H9 (cell line): ENCODE measurements at regions not wholly inside any gene's neighbourhood (a gene's known extent, or its start where the extent isn't known, plus 50 kb on each side); places are given as distances from the start of the nearest gene placed in this dataset.

Experiments used
- DNase-seq: peaks from one replicate; pipeline ENCODE4 v3.0.0-alpha.2; 2017
- H2AFZ ChIP-seq: one replicate; pipeline ENCODE4 v1.6.1; 2013; ENCODE audit warnings: mild to moderate bottlenecking, low read length, control low read depth, moderate library complexity
- H2AK5ac ChIP-seq: 2 replicates; pipeline ENCODE4 v1.6.1; 2013; ENCODE audit warnings: low read length, control low read depth, mixed read lengths; ENCODE audit not compliant: insufficient read length
- H2BK120ac ChIP-seq: one replicate; pipeline ENCODE4 v1.6.1; 2013; ENCODE audit warnings: low read depth, mild to moderate bottlenecking, low read length, control low read depth, inconsistent platforms; ENCODE audit not compliant: poor library complexity, severe bottlenecking
- H2BK12ac ChIP-seq: 2 replicates; pipeline ENCODE4 v1.6.1; 2013; ENCODE audit warnings: low read length, control low read depth, mixed read lengths, low read depth; ENCODE audit not compliant: insufficient read length
- H2BK15ac ChIP-seq: 2 replicates; pipeline ENCODE4 v1.6.1; 2013; ENCODE audit warnings: low read depth, low read length, control low read depth
- H2BK20ac ChIP-seq: one replicate; pipeline ENCODE4 v1.6.1; 2013; ENCODE audit warnings: low read depth, mild to moderate bottlenecking, low read length, control low read depth, inconsistent platforms; ENCODE audit not compliant: poor library complexity, severe bottlenecking
- H2BK5ac ChIP-seq: 2 replicates; pipeline ENCODE4 v1.6.1; 2013; ENCODE audit warnings: low read length, control low read depth, mixed read lengths; ENCODE audit not compliant: insufficient read length
- H3K14ac ChIP-seq: 2 replicates; pipeline ENCODE4 v1.6.1; 2013; ENCODE audit warnings: low read length, control low read depth; ENCODE audit not compliant: insufficient read depth
- H3K18ac ChIP-seq: 2 replicates; pipeline ENCODE4 v1.6.1; 2013; ENCODE audit warnings: low read depth, mild to moderate bottlenecking, mixed read lengths, low read length, control low read depth; ENCODE audit not compliant: insufficient read length
- H3K23ac ChIP-seq: 2 replicates; pipeline ENCODE4 v1.6.1; 2013; ENCODE audit warnings: low read length, control low read depth, mixed read lengths, low read depth; ENCODE audit not compliant: insufficient read length
- H3K23me2 ChIP-seq: 2 replicates; pipeline ENCODE4 v1.6.1; 2013; ENCODE audit warnings: low read depth, mild to moderate bottlenecking, mixed read lengths, low read length, control low read depth; ENCODE audit not compliant: insufficient read length, poor library complexity, severe bottlenecking
- H3K27ac ChIP-seq: 2 replicates; pipeline ENCODE4 v1.5.1; 2013; ENCODE audit warnings: low read length, control low read depth, mixed read lengths, low read depth; ENCODE audit not compliant: insufficient read length
- H3K27me3 ChIP-seq: 2 replicates; pipeline ENCODE4 v1.6.1; 2013; ENCODE audit warnings: low read length, control low read depth, inconsistent platforms; ENCODE audit not compliant: insufficient read depth
- H3K4ac ChIP-seq: 2 replicates; pipeline ENCODE4 v1.6.1; 2013; ENCODE audit warnings: low read depth, mild to moderate bottlenecking, control low read depth, inconsistent platforms, low read length, moderate library complexity
- H3K4me1 ChIP-seq: 2 replicates; pipeline ENCODE4 v1.6.1; 2013; ENCODE audit warnings: low read length, control low read depth, inconsistent platforms; ENCODE audit not compliant: insufficient read depth
- H3K4me2 ChIP-seq: 2 replicates; pipeline ENCODE4 v1.6.1; 2013; ENCODE audit warnings: low read length, control low read depth, mixed read lengths; ENCODE audit not compliant: insufficient read length, insufficient read depth
- H3K56ac ChIP-seq: 2 replicates; pipeline ENCODE4 v1.6.1; 2013; ENCODE audit warnings: low read depth, mild to moderate bottlenecking, mixed read lengths, low read length, control low read depth; ENCODE audit not compliant: insufficient read length
- H3K79me1 ChIP-seq: 2 replicates; pipeline ENCODE4 v1.6.1; 2013; ENCODE audit warnings: low read depth, mild to moderate bottlenecking, moderate library complexity, low read length, control low read depth, inconsistent platforms; ENCODE audit not compliant: insufficient read depth, poor library complexity, severe bottlenecking
- H3K79me2 ChIP-seq: 2 replicates; pipeline ENCODE4 v1.6.1; 2013; ENCODE audit warnings: low read length, control low read depth, inconsistent platforms; ENCODE audit not compliant: insufficient read depth
- H3K9ac ChIP-seq: 2 replicates; pipeline ENCODE4 v1.6.1; 2013; ENCODE audit warnings: low read length, control low read depth, mixed read lengths; ENCODE audit not compliant: insufficient read length; ENCODE audit errors: extremely low read depth
- H3K9me3 ChIP-seq: one replicate; pipeline ENCODE4 v1.6.1; 2013; ENCODE audit warnings: low read depth, low read length, inconsistent platforms; ENCODE audit not compliant: control insufficient read depth
- H3T11ph ChIP-seq: one replicate; pipeline ENCODE4 v1.6.1; 2013; ENCODE audit warnings: mild to moderate bottlenecking, low read length, control low read depth, inconsistent platforms
- H4K20me1 ChIP-seq: one replicate; pipeline ENCODE4 v1.6.1; 2013; ENCODE audit not compliant: control insufficient read depth, insufficient read length, insufficient read depth
- H4K5ac ChIP-seq: 2 replicates; pipeline ENCODE4 v1.6.1; 2013; ENCODE audit warnings: low read depth, mild to moderate bottlenecking, mixed read lengths, low read length, control low read depth; ENCODE audit not compliant: insufficient read length
- H4K8ac ChIP-seq: replicated peaks from 2 replicates; pipeline ENCODE4 v1.6.1; 2013; ENCODE audit warnings: low read length, control low read depth, mixed read lengths, low read depth; ENCODE audit not compliant: insufficient read length
- H4K91ac ChIP-seq: 2 replicates; pipeline ENCODE4 v1.6.1; 2013; ENCODE audit warnings: low read depth, mild to moderate bottlenecking, moderate library complexity, mixed read lengths, low read length, control low read depth; ENCODE audit not compliant: insufficient read length
- H3K27ac Mint-ChIP-seq, 3 experiments: 2 replicates in 2 of 3; 3 replicates in 1 of 3; pipeline ENCODE4 v1.8.0; 2020 to 2021; ENCODE audit warnings: mixed read lengths in 3 of 3, mild to moderate bottlenecking in 1 of 3, moderate library complexity in 1 of 3
- H3K27me3 Mint-ChIP-seq: 2 replicates; pipeline ENCODE4 v1.8.0; 2021; ENCODE audit warnings: low read depth, mild to moderate bottlenecking, moderate library complexity, mixed read lengths
- H3K36me3 Mint-ChIP-seq, 3 experiments: 2 replicates in 2 of 3; 3 replicates in 1 of 3; pipeline ENCODE4 v1.8.0; 2020 to 2021; ENCODE audit warnings: low read depth in 3 of 3, mixed read lengths in 3 of 3; ENCODE audit not compliant: insufficient read depth in 1 of 3
- H3K4me1 Mint-ChIP-seq, 2 experiments: 2 replicates each; pipeline ENCODE4 v1.8.0; 2020; ENCODE audit warnings: mixed read lengths in 2 of 2
- H3K4me3 Mint-ChIP-seq, 2 experiments: 2 replicates in 1 of 2; 3 replicates in 1 of 2; pipeline ENCODE4 v1.8.0; 2020 to 2021; ENCODE audit warnings: mild to moderate bottlenecking in 2 of 2, mixed read lengths in 2 of 2, moderate library complexity in 1 of 2
- H3K9me3 Mint-ChIP-seq, 2 experiments: 2 replicates in 1 of 2; 3 replicates in 1 of 2; pipeline ENCODE4 v1.8.0; 2020; ENCODE audit warnings: mild to moderate bottlenecking in 2 of 2, mixed read lengths in 2 of 2, moderate library complexity in 1 of 2
- CTCF ChIP-seq: fragments of 200-600 bp; sonication (generic); conservative IDR thresholded peaks from 3 replicates; pipeline ENCODE4 v1.8.0; 2021; ENCODE audit warnings: antibody characterized with exemption, mild to moderate bottlenecking
- WGBS: extraction: QIAGEN DNeasy Blood & Tissue Kit; methylation state at CpG from one replicate; pipeline ENCODE4 v1.1.7; 2013; ENCODE audit warnings: missing lambda C conversion rate, low lambda C conversion rate, mixed read lengths; ENCODE audit not compliant: insufficient read length; ENCODE audit errors: extremely low coverage; 5-methylcytosine and 5-hydroxymethylcytosine counted together

DNA sequence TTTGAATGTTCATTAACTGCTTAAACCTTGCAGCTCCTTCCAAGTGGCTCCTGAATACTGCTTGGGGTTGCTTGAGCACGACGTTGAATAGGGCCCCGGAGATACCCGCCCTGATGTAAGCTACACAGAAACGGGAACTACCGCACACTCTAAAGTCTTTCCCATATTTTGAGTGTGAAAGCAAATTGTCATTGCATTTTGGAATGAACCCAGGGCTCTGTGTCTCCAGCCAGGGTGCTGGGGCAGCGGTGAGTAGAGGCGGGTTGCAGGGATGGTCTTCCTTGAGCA is 59.4 kb upstream of the HELT start:
- H3K9ac ChIP-seq = no peak overlapping the region
- H3K9me3 ChIP-seq = no peaks in the 10 kb centered on the region
- no peak overlapping the region for H4K91ac ChIP-seq
- H3K23me2 ChIP-seq = no peaks in the 10 kb centered on the region
- H3K4me1 Mint-ChIP-seq = peaks cover 9 to 10% of the 10 kb centered on the region in 2 experiments
- no peak overlapping the region for H2BK5ac ChIP-seq
- no peaks in the 10 kb centered on the region for H3K36me3 Mint-ChIP-seq
- no peaks in the 10 kb centered on the region for H4K20me1 ChIP-seq
- H2AFZ ChIP-seq = no peak overlapping the region
- no peaks in the 10 kb centered on the region for H3K27me3 ChIP-seq
- no peaks in the 10 kb centered on the region; the same call in 1 of the 2 replicates for H3K27me3 Mint-ChIP-seq
- no peak overlapping the region for H3T11ph ChIP-seq
- no peak overlapping the region for H3K14ac ChIP-seq
- peak; percentile 10 for DNase-seq
- H3K4ac ChIP-seq = no peak overlapping the region
- H3K23ac ChIP-seq = no peak overlapping the region
- no peak for TF ChIP-seq CTCF
- H4K8ac ChIP-seq = no peak overlapping the region
- H2BK120ac ChIP-seq = no peak overlapping the region
- no peak overlapping the region for H4K5ac ChIP-seq
- no peak overlapping the region for H3K4me2 ChIP-seq
- no peak overlapping the region for H3K4me3 Mint-ChIP-seq
- no CpG with 5 or more reads among the region's 8 CpGs for WGBS
- H3K79me2 ChIP-seq = no peaks in the 10 kb centered on the region
- H2BK12ac ChIP-seq = no peak overlapping the region
- H3K18ac ChIP-seq = no peak overlapping the region
- H3K56ac ChIP-seq = no peak overlapping the region
- no peak overlapping the region for H2BK20ac ChIP-seq
- H3K27ac ChIP-seq = no peak overlapping the region
- no peaks in the 10 kb centered on the region; a peak in 1 of 5 replicates for H3K9me3 Mint-ChIP-seq
- H3K79me1 ChIP-seq = no peaks in the 10 kb centered on the region
- H2BK15ac ChIP-seq = no peak overlapping the region
- H2AK5ac ChIP-seq = no peak overlapping the region
- no peaks in the 10 kb centered on the region for H3K4me1 ChIP-seq
- no peak overlapping the region for H3K27ac Mint-ChIP-seq
